Peyer's patch (tissue), 4 donors: ENCODE measurements at regions not wholly inside any gene's neighbourhood (a gene's known extent, or its start where the extent isn't known, plus 50 kb on each side); places are given as distances from the start of the nearest gene placed in this dataset.

Experiments
- POLR2A ChIP-seq, 2 donors: fragments of 450-650 bp; IDR thresholded peaks; one replicate each; pipeline ENCODE4 v1.5.1; 2017; ENCODE audit warnings: antibody characterized with exemption in 2 of 2, mild to moderate bottlenecking in 2 of 2, moderate library complexity in 2 of 2
- TF ChIP-seq, protein P1 (sequence below), 6 experiments: fragments of 450-650 bp in 4 of 6; fragments of 200-600 bp in 2 of 6; sonication (generic) in 1 of 6; IDR thresholded peaks; one replicate each; pipeline ENCODE4 v1.5.1; 2017 to 2019; ENCODE audit warnings: antibody characterized with exemption in 6 of 6, mild to moderate bottlenecking in 3 of 6, moderate library complexity in 1 of 6

DNA sequence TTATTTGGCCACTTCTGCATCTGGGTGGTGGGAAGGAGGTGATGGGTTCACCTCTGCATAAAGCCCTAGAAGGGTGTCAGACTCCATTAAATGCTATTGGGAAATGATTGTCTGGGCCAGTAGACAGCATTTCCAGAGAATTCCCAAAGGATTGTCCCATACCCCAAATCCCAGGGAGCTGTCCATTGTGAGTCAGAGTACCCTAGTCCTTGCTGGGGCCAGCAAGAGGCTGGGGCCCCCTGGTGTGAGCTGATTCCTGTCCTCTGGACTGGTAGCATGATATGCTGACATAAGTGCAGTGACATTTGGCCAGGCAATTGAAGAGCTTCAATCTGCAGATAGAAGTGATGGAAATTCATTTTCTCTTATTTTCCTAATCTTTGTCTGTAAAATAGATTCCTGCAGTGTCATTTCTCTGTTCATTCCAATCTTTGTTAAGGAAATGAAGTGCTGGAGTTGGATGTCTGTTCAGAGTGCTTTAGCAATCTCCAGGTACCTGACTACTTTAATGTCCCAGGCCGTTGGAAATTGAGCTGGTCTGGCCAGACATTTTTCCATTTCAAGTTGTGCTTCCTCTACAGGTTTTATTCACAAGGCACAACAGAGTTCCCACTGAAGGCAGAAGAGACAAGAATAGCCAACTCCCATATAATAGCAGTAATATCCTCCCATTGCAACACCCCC lies 91.2 kb downstream of the RPLP1 start:
- TF ChIP-seq, protein P1, sequence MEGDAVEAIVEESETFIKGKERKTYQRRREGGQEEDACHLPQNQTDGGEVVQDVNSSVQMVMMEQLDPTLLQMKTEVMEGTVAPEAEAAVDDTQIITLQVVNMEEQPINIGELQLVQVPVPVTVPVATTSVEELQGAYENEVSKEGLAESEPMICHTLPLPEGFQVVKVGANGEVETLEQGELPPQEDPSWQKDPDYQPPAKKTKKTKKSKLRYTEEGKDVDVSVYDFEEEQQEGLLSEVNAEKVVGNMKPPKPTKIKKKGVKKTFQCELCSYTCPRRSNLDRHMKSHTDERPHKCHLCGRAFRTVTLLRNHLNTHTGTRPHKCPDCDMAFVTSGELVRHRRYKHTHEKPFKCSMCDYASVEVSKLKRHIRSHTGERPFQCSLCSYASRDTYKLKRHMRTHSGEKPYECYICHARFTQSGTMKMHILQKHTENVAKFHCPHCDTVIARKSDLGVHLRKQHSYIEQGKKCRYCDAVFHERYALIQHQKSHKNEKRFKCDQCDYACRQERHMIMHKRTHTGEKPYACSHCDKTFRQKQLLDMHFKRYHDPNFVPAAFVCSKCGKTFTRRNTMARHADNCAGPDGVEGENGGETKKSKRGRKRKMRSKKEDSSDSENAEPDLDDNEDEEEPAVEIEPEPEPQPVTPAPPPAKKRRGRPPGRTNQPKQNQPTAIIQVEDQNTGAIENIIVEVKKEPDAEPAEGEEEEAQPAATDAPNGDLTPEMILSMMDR (IDR thresholded peaks at IDR 0.05), result no peak
- no peak for TF ChIP-seq POLR2A (IDR thresholded peaks at IDR 0.05)
